Thyroid gland (tissue), 4 donors: ENCODE measurements at regions not wholly inside any gene's neighbourhood (a gene's known extent, or its start where the extent isn't known, plus 50 kb on each side); places are given as distances from the start of the nearest gene placed in this dataset.

Experiments used
- DNase-seq, 2 donors: peaks; one replicate each; pipeline ENCODE4 v3.0.0-alpha.2; 2019
- H3K27ac ChIP-seq, 3 donors: fragments of 200-600 bp; sonication (generic); 1 replicate in 2 of 3; 2 replicates in 1 of 3; pipeline ENCODE4 v1.5.1; 2016 to 2019; ENCODE audit warnings: mild to moderate bottlenecking in 1 of 3, moderate library complexity in 1 of 3
- H3K27me3 ChIP-seq: fragments of 200-600 bp; sonication (generic); one replicate; pipeline ENCODE4 v1.5.1; 2019
- H3K36me3 ChIP-seq, 2 donors: fragments of 200-600 bp; sonication (generic); one replicate each; pipeline ENCODE4 v1.5.1; 2016 to 2019
- H3K4me1 ChIP-seq, 2 donors: fragments of 200-600 bp; sonication (generic); one replicate each; pipeline ENCODE4 v1.5.1; 2017 to 2019
- H3K4me3 ChIP-seq, 3 donors: fragments of 200-600 bp; sonication (generic); replicated peaks in 1 of 3; 1 replicate in 2 of 3; 2 replicates in 1 of 3; pipeline ENCODE4 v1.5.1; 2016; ENCODE audit warnings: mild to moderate bottlenecking in 1 of 3
- H3K9me3 ChIP-seq: fragments of 200-600 bp; sonication (generic); one replicate; pipeline ENCODE4 v1.5.1; 2017
- POLR2A ChIP-seq, 2 donors: fragments of 450-650 bp; IDR thresholded peaks; one replicate each; pipeline ENCODE4 v1.6.1; 2017; ENCODE audit warnings: antibody characterized with exemption in 2 of 2, mild to moderate bottlenecking in 2 of 2, moderate library complexity in 1 of 2
- WGBS, 2 donors: methylation state at CpG; one replicate each; pipeline ENCODE4 v1.1.5; 2017; 5-methylcytosine and 5-hydroxymethylcytosine counted together
- intact Hi-C: fragments of 100-400 bp; cut with DNase I; formaldehyde crosslinking; loops from one replicate; pipeline ENCODE4 v1.15.1; 2023
- TF ChIP-seq, protein P1 (sequence below), 6 experiments: fragments of 200-600 bp in 3 of 6; fragments of 450-650 bp in 3 of 6; sonication (generic) in 3 of 6; IDR thresholded peaks; one replicate each; pipeline ENCODE4 v1.5.1; 2016 to 2019; ENCODE audit warnings: antibody characterized with exemption in 6 of 6, mild to moderate bottlenecking in 2 of 6, inconsistent platforms in 1 of 6, moderate library complexity in 1 of 6

- 53 to 56% methylated on average over 7 of the region's 7 CpGs for WGBS, 2 donors
- Histone ChIP-seq H3K4me3 (no peak overlapping the region), H3K4me1 (no peaks in the 10 kb centered on the region), H3K36me3 (no peaks in the 10 kb centered on the region), H3K27me3 (no peaks in the 10 kb centered on the region), H3K9me3 (no peaks in the 10 kb centered on the region), H3K27ac (no peak overlapping the region)
- TF ChIP-seq, protein P1, sequence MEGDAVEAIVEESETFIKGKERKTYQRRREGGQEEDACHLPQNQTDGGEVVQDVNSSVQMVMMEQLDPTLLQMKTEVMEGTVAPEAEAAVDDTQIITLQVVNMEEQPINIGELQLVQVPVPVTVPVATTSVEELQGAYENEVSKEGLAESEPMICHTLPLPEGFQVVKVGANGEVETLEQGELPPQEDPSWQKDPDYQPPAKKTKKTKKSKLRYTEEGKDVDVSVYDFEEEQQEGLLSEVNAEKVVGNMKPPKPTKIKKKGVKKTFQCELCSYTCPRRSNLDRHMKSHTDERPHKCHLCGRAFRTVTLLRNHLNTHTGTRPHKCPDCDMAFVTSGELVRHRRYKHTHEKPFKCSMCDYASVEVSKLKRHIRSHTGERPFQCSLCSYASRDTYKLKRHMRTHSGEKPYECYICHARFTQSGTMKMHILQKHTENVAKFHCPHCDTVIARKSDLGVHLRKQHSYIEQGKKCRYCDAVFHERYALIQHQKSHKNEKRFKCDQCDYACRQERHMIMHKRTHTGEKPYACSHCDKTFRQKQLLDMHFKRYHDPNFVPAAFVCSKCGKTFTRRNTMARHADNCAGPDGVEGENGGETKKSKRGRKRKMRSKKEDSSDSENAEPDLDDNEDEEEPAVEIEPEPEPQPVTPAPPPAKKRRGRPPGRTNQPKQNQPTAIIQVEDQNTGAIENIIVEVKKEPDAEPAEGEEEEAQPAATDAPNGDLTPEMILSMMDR (IDR thresholded peaks at IDR 0.05) = no peak
- no peak for TF ChIP-seq POLR2A (IDR thresholded peaks at IDR 0.05)
- intact Hi-C loops = no loop called here
- no peak for DNase-seq
These were observed 60.2 kb downstream of the TFAP2C start for GRCh38 chr20:56689318-56689717.

DNA sequence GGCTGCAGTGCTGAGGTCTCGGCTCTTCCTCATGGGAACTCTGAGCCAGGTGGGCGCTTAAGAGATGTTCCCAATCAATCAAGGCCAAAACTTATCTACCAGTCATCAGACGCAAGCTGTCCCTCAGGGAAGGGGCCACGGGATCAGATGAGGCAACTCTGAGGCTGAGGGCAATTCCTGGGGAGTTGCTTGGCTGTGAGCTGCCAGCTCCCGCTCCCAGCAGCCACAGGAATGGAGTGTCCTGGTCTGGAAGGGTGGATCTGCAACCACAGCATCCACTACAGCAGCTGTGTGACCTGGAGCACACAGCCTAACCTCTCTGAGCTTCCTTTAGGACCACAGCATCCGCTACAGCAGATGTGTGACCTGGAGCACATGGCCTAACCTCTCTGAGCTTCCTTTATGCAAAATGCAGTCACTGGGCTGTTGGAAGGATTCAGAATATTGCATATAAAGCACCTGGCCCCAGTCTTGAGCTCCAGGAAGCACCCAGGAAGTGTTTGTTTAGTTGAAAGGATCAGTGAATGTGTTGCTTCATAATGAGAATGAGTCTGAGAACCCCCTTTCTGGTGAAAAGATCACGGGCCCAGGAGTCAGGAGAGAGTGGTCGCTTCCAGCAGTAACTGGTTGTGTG, 60.9 kb downstream of the TFAP2C start:
- no peak overlapping the region for H3K4me3 ChIP-seq
- WGBS, 2 donors = 72% methylated on average over 7 to 8 of the region's 8 CpGs
- no peaks in the 10 kb centered on the region for H3K27me3 ChIP-seq
- no peaks in the 10 kb centered on the region for H3K9me3 ChIP-seq
- no peaks in the 10 kb centered on the region for H3K4me1 ChIP-seq
- no peak for DNase-seq
- H3K27ac ChIP-seq = no peak overlapping the region
- TF ChIP-seq, protein P1 (IDR thresholded peaks at IDR 0.05) = no peak
- TF ChIP-seq POLR2A (IDR thresholded peaks at IDR 0.05) = no peak
- intact Hi-C loops = no loop called here
- H3K36me3 ChIP-seq = no peaks in the 10 kb centered on the region

- H3K4me1 ChIP-seq = no peaks in the 10 kb centered on the region
- TF ChIP-seq POLR2A (IDR thresholded peaks at IDR 0.05) = no peak
- TF ChIP-seq, protein P1 (IDR thresholded peaks at IDR 0.05) = no peak
- WGBS, 2 donors = 50 to 63% methylated on average over 9 to 11 of the region's 11 CpGs
- no peak for DNase-seq
- no peak overlapping the region for H3K4me3 ChIP-seq
- no peaks in the 10 kb centered on the region for H3K36me3 ChIP-seq
- no peak overlapping the region for H3K27ac ChIP-seq
- H3K9me3 ChIP-seq = no peaks in the 10 kb centered on the region
- H3K27me3 ChIP-seq = no peaks in the 10 kb centered on the region
- intact Hi-C loops = no loop called here
These were observed 61.5 kb downstream of the TFAP2C start for GRCh38 chr20:56690531-56691175.

- no peak overlapping the region for H3K27ac ChIP-seq
- intact Hi-C loops = no loop called here
- DNase-seq = no peak
- H3K9me3 ChIP-seq = no peaks in the 10 kb centered on the region
- no peak overlapping the region for H3K4me3 ChIP-seq
- TF ChIP-seq, protein P1 (IDR thresholded peaks at IDR 0.05) = no peak
- no peak for TF ChIP-seq POLR2A (IDR thresholded peaks at IDR 0.05)
- WGBS, 2 donors = 66 to 72% methylated on average over 10 to 11 of the region's 11 CpGs
- H3K36me3 ChIP-seq = no peaks in the 10 kb centered on the region
- H3K27me3 ChIP-seq = no peaks in the 10 kb centered on the region
- no peaks in the 10 kb centered on the region for H3K4me1 ChIP-seq
These were observed 62.4 kb downstream of the TFAP2C start for GRCh38 chr20:56691325-56691998.

DNA sequence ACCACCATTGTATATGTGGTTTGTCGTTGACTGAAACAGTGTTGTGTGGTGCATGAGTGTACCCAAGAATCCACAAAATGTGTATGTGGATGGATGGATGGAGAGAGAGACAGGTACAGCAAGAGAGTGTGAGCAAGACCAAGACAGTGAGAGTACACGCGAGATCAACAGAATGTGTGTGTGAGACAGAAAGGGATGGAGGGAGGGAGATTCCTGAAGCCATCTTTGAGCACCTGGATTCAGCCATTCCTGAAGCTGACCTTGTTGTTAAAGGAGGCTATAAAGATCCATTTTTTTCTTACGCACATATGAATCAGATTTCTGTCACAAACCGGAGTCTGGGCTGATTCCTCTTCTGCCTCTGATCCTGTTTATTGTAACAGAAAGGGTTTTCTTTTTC, 64.1 kb downstream of the TFAP2C start:
- intact Hi-C loops = no loop called here
- H3K9me3 ChIP-seq = no peaks in the 10 kb centered on the region
- DNase-seq = no peak
- H3K27me3 ChIP-seq = no peaks in the 10 kb centered on the region
- H3K4me3 ChIP-seq = no peak overlapping the region
- TF ChIP-seq POLR2A (IDR thresholded peaks at IDR 0.05) = no peak
- TF ChIP-seq, protein P1 (IDR thresholded peaks at IDR 0.05) = no peak
- H3K27ac ChIP-seq = no peak overlapping the region
- 94 to 96% methylated on average over 5 of the region's 5 CpGs for WGBS, 2 donors
- H3K36me3 ChIP-seq = no peaks in the 10 kb centered on the region
- H3K4me1 ChIP-seq = no peaks in the 10 kb centered on the region
